ENCODE measurements at regions not wholly inside any gene's neighbourhood (a gene's known extent, or its start where the extent isn't known, plus 50 kb on each side); places are given as distances from the start of the nearest gene placed in this dataset.
A peak's percentile ranks its signal among the peaks of the same experiment; 100 is the strongest.
"Not testable (repeated sequence)": the region's sequence is repeated elsewhere in the genome, so short reads cannot be mapped to it uniquely, and the experiment has no call there.

- not testable (repeated sequence) for H3K36me3 ChIP-seq
Observed at GRCh38 chrX:144185197-144185596, 301.3 kb downstream of the UBE2NL start.

GRCh38 chrX:144188489-144188888 is 304.6 kb downstream of the UBE2NL start:
- not testable (repeated sequence) for H3K4me3 ChIP-seq, ATAC-seq, H3K36me3 ChIP-seq, H3K9me3 ChIP-seq, H3K4me1 ChIP-seq, H3K27me3 ChIP-seq, H3K27ac ChIP-seq
- WGBS, 2 donors (ENCODE audit: low coverage in 1 of 2), result 73% methylated on average over 4 of the region's 4 CpGs; no CpG with 5 or more reads in 1 of the 2 donors

More at GRCh38 chrX:144185197-144185596, 301.3 kb downstream of the UBE2NL start:
- not testable (repeated sequence) for H3K27ac ChIP-seq, H3K4me3 ChIP-seq, ATAC-seq, H3K4me1 ChIP-seq, H3K9me3 ChIP-seq, H3K27me3 ChIP-seq

GRCh38 chrX:144197057-144197456 is 313.2 kb downstream of the UBE2NL start:
- not testable (repeated sequence) for H3K36me3 ChIP-seq, H3K27ac ChIP-seq, H3K4me3 ChIP-seq, H3K9me3 ChIP-seq, ATAC-seq, H3K4me1 ChIP-seq, H3K27me3 ChIP-seq
- 71% methylated on average over 3 of the region's 3 CpGs; no CpG with 5 or more reads in 1 of the 2 donors for WGBS, 2 donors (ENCODE audit: low coverage in 1 of 2)

GRCh38 chrX:144202726-144203125 is 318.9 kb downstream of the UBE2NL start:
- H3K27me3 ChIP-seq, ATAC-seq, H3K9me3 ChIP-seq, H3K4me1 ChIP-seq, H3K36me3 ChIP-seq, H3K4me3 ChIP-seq, H3K27ac ChIP-seq: not testable (repeated sequence)
- WGBS, 2 donors (ENCODE audit: low coverage in 1 of 2), result no CpG with 5 or more reads among the region's 2 CpGs

- WGBS, 2 donors (ENCODE audit: low coverage in 1 of 2), result no CpG with 5 or more reads among the region's 6 CpGs
- H3K36me3 ChIP-seq, H3K9me3 ChIP-seq, ATAC-seq, H3K27ac ChIP-seq, H3K4me3 ChIP-seq, H3K27me3 ChIP-seq, H3K4me1 ChIP-seq: not testable (repeated sequence)
Observed at GRCh38 chrX:144208360-144209024, 324.6 kb downstream of the UBE2NL start.

- Histone ChIP-seq H3K36me3 (no peaks in the 10 kb centered on the region), H3K27me3 (no peaks in the 10 kb centered on the region), H3K4me3 (no peak overlapping the region), H3K9me3 (no peaks in the 10 kb centered on the region), H3K27ac (no peak overlapping the region), H3K4me1 (no peaks in the 10 kb centered on the region)
- TF ChIP-seq POLR2A (IDR thresholded peaks at IDR 0.05) (no peak), CTCF (IDR thresholded peaks at IDR 0.05) (no peak), POLR2AphosphoS5 (IDR thresholded peaks at IDR 0.05) (no peak), EP300 (IDR thresholded peaks at IDR 0.05) (no peak)
- ATAC-seq, result no peak
Observed at GRCh38 chrX:144214651-144215050, 330.8 kb downstream of the UBE2NL start.

- TF ChIP-seq POLR2A (IDR thresholded peaks at IDR 0.05) (no peak), POLR2AphosphoS5 (IDR thresholded peaks at IDR 0.05) (no peak), EP300 (IDR thresholded peaks at IDR 0.05) (no peak), CTCF (IDR thresholded peaks at IDR 0.05) (no peak)
- no peaks in the 10 kb centered on the region for H3K4me1 ChIP-seq
- WGBS, 2 donors (ENCODE audit: low coverage in 1 of 2), result 83% methylated on average over 1 of the region's 4 CpGs; no CpG with 5 or more reads in 1 of the 2 donors
- peak; percentile 41 for ATAC-seq
- no peak overlapping the region for H3K27ac ChIP-seq
- no peak overlapping the region for H3K4me3 ChIP-seq
- H3K36me3 ChIP-seq, result no peaks in the 10 kb centered on the region
- H3K9me3 ChIP-seq, result no peaks in the 10 kb centered on the region
- no peaks in the 10 kb centered on the region for H3K27me3 ChIP-seq
Observed at GRCh38 chrX:144219035-144219434, 335.2 kb downstream of the UBE2NL start.

- H3K36me3 ChIP-seq, H3K27ac ChIP-seq, H3K9me3 ChIP-seq, H3K4me1 ChIP-seq, H3K4me3 ChIP-seq, ATAC-seq, H3K27me3 ChIP-seq: not testable (repeated sequence)
- WGBS, 2 donors (ENCODE audit: low coverage in 1 of 2), result 75% methylated on average over 4 of the region's 40 CpGs; no CpG with 5 or more reads in 1 of the 2 donors
Observed at GRCh38 chrX:144231116-144231785, 347.4 kb downstream of the UBE2NL start.

Data from gastroesophageal sphincter (tissue), 4 donors.